Superior temporal gyrus (tissue), 1 donor: ENCODE measurements at regions not wholly inside any gene's neighbourhood (a gene's known extent, or its start where the extent isn't known, plus 50 kb on each side); places are given as distances from the start of the nearest gene placed in this dataset.
A peak's percentile ranks its signal among the peaks of the same experiment; 100 is the strongest.

ENCODE experiments used
- DNase-seq: peaks from one replicate; pipeline ENCODE4 v3.0.0-alpha.2; 2016; ENCODE audit errors: extremely low spot score

DNA sequence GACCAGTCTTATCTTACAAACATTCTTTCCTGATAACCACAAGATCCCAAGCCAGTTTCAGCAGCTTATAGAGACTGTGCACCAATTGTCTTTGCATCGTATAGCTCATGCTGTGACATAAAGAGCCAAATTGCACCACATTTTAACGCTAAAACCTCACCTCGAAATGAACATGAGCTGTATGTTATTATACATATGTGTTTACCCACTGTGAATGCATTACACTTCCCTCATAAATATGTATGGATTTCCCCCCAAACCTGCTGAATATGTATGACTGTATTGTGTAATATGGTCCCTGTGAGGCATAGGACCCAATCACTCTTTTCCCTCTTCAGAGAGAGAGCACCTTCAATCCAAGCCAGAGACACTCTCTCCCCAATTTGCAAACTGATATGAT is 692.4 kb downstream of the NLGN4X start:
- DNase-seq, result no peak

DNA sequence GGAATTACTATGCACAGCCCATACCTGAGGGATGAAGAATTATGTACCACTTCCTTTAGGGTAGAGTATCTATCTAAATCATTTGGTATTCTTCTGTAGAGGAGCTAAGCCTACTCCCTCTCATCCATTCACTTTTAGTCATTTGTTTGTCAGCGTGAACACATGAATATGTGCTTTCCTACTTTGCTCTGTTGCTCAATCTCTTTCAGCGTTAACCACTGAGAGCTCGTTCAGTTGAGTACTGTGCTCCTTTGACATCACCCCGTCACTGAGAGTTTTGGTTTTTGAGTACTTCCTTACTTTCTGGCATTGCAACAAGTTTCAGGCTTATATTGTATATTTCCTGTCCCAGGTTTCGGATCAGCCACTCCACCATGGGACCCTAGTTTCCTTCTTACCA is 700.6 kb downstream of the NLGN4X start:
- no peak for DNase-seq

DNA sequence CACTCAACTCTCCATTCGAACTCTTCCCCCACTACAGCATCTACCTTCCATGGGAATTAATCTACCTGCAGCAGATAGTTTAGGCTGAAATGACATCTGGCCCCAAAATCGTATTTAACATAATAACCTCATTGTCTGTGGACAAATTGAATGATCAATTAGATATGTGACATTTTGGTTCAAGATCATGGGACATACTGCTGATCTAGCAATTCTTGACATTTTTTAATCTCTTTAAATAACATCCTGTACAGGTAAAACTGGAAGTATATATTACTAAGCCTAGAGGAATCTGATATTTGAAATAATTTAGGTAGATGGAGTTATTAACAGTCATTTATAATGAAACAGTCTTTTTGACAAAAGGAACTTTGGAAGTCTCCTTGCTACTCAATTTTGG is 702.5 kb downstream of the NLGN4X start:
- no peak for DNase-seq

DNA sequence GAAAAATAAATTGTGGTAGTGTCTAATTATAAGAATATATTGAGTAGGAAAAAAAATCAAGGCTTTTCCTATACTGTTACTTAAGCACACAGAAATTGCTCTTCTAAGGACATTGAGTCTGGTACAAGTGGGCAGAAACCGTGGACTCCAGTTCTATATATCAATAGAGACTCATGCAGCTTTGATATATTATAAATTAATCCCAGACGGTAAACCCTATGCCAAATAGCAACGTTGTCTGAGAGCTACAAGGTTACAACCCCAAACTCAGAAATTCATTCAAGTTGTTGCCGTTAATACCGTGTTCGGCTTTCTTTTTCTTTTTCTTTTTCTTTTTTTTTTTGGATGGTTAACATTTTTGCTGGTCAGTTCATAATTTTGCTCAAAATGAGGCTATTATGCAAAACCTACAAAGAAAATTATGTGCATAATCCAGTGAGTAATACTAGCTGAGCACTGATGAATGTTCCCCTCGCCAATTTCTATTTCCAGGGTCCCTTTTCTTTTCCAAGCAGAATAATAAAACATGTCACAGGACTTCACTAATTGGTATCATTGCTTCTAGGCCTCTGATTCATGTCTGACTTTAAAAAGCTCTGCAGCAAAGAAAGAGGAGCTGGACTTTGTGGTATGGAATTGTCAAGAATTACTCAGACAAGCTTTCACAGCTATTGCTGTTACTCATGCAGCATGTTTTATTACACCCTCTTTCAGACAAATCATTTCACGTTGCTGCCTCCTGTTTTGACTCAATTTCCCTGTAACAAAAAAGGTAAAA is 737.7 kb downstream of the NLGN4X start:
- peak; percentile 7 for DNase-seq

DNA sequence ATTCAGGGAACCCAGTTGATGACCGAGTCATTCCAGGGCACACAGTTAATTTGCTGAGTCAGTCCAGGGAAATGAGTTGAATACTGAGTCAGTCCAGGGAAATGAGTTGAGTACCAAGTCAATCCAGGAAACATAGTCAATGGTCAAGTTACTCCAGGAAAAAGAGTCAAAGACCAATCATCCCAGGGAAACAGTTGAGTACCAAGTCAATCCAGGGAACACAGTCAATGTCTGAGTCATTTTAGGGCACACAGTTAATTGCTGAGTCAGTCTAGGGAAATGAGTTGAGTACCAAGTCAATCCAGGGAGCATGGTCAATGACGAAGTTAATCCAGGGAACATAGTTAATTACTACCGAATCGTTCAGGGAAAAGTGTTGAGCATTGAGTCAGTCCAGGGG is 754.4 kb downstream of the NLGN4X start:
- no peak for DNase-seq

DNA sequence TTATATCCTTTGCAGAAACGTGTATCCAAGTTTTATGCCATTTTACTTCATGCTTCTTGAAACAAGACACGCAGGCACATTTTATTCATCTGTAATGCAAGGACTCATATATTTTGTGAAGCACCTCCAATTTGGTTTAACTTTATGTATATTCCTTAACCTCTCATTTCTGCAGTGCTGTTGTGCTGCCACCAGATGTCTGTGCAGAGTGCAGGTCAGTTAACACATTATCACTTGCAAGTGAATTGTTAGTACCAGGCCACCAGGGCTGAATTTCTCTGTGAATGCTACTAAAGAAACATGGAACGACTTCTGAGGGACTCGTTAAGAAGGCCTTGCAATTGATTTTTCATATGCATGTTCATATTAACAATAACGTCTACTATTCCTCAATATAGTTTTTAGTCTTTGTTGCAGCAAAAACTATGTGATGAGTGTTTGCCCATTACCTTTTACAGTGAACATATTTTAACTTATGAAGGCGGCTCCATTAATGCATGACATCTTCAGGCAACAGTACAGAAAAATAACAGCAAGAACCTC is 770.3 kb downstream of the NLGN4X start:
- peak; percentile 4 for DNase-seq

DNA sequence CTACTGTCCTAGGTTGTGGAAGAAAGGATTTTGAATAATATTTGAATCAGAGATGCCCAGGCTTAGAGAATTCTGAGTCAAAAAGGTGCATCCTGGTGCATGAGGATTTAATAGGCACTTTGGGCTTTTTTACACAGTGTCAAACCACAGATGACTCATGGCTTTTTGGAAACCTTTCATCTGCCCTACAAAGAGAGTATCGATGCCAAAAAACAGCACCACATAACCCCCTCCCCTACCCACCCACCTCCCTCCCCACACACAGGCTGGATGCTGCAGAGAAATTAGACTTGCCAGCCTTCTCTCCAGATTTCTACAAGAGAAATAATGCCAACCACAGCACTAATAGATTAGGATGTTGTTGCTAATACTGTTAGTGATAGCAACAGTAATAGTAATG is 779.3 kb downstream of the NLGN4X start:
- DNase-seq, result no peak

DNA sequence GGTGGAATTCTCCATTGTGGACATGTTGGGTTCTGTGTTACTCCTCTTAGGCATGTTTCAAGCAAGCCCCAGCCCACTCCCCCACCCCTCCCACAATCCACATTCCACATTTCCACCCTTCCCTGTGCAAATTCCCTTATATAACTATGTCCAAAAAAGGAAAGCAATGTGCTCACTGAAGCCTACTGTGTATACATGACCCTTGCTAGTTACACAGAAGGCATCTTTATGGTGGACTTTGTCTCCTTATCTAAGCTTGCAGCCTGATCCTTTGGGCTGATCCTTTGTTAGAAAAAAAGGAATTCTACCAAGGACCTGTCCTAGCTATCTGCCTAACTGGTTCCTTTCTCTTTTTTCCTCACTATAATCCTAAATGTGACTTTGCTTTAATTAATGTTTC is 796.8 kb downstream of the NLGN4X start:
- no peak for DNase-seq

DNA sequence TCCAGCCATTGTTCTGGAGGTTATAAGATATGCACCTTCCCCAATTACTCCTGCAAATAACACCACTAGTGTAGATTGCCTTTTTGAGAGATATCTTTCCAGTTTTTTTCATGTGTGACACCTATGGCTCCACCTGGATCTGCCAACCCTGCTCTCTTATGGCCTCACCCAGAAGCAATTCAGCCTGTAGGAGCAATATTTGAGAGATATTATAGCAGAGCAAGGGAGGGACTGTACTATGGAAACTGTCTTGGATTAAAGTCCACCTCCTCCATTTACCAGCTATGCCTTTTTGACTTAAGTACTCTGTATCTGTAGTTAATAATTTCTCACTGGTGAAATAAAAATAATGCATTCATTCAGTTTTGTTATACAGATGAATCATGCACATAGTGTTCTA is 803.5 kb downstream of the NLGN4X start:
- DNase-seq, result no peak

DNA sequence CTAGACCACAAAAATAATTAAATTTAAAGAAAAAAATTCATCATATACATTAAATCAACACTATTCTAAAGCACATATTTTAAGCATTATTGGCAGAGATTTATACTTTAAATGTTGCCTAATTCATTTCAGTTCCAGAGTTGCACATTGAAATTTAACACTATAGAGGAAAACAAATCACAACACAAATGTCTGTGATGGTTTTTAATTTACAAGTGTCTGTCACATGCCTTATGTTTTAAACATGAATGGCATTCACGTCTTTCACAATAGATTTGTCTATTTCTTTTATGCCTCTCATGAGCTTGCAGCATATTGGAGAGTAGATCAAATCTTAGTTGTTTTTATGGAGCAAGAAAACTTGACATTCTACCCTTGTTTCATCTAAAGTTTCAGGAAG is 811.3 kb downstream of the NLGN4X start:
- DNase-seq, result no peak

DNA sequence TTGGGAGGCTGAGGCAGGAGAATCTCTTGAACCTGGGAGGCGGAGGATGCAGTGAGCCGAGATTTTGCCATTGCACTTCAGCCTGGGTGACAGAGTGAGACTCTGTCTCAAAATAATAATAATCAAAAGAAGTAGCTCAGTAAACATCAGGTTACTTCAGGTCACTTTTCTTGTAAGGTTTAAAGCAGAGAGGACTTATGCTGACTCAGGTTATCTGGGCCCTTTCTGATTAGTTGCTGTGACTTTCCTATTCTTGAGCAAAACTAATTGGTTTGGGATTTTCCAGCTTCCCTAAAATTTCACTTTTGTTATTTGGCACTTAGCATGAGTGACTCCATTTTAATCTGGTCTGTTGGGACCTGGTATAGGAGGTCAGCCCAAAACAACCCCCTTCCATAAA is 812.9 kb downstream of the NLGN4X start:
- no peak for DNase-seq

DNA sequence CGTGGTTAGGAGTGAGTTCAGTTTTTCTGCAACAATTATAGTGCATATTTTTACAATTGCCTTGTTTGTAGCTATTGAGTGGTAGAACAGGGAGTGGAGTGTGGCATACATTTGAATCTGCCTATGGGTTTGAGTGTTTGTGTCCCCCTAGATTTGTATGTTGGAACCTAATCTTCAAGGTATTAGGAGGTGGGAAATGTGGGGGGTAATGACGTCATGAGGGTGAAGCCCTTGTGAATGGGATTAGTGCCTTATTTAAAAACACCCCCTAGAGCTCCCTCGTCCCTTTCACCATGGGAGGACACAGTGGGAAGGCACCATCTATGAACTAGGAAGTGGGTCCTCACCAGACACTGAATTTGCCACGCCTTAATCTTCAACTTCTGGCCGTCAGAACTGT is 819.6 kb downstream of the NLGN4X start:
- DNase-seq, result no peak

DNA sequence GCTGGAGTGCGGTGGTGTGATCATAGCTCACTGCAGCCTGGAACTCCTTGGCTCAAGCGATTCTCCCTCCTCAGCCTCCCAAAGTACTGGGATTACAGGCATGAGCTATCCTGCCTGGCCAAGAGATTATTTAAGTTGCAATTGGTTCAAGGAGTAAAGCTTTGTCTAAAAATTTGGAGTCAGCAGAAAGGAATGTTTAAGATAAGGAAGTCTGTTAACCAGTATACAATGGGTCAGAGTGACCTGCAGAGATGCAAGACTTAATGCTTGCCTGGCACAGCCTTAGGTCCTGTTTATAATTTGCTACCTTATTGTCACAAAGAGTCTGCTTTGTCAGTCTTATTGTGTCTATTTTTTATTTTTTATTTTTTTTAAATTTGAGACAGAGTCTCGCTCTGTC is 826.2 kb downstream of the NLGN4X start:
- DNase-seq, result no peak

DNA sequence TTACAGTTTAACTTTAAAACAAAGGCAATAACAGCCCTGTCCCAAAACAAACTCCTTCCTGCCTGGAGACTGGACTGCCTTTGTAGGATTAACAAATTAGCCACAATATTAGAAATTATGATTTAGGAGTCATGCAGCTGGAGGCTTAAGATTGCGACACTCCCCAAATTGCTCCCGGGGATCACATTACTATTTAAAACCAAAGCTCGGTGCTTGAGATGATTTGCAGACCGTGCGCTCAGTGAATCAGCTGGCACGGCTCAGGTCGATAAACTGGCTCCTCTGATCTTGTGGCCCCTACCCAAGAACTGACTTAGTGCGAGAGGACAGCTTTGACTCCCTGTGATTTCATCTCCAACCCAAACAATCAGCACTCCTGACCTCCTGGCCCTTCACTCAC is 829.3 kb downstream of the NLGN4X start:
- DNase-seq, result no peak

DNA sequence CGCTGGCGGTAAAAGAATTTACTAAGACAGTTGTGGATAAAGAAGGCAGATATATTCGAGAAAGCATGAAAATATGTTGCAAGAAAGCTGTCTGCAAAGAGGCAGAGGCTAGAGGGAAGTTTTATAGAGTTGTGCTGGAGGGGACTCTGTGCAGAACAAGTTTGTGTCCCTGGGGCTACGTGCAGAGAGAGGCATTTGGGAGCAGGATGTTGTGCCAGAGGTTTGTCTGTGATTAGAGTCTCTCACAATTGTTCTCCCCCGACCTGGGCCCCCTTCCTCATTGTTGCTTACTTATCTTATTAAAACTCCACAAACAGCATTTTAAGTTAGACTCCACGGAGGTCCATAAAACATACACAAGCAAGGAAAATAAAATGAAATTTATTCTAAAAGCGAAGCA is 831.3 kb downstream of the NLGN4X start:
- no peak for DNase-seq

DNA sequence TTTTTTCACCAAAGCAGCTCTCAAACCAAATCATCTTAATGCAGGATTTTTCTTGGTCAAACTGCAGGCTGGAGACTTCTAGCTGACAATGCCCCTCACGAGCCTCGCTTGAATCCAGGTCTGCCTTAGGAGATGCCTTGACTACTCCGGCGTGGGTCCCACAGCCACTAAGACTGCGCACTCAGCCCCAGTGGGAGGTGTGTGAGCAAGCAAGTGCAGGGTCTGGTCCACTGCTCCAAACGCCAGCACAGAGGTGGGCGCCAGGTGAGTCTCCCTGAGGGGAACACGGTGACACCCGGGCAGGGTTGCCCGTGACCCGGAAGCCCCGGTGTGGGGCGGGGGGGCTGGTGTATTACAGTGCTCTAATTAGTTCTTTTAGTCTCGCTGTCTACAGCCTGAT is 838.3 kb downstream of the NLGN4X start:
- no peak for DNase-seq

DNA sequence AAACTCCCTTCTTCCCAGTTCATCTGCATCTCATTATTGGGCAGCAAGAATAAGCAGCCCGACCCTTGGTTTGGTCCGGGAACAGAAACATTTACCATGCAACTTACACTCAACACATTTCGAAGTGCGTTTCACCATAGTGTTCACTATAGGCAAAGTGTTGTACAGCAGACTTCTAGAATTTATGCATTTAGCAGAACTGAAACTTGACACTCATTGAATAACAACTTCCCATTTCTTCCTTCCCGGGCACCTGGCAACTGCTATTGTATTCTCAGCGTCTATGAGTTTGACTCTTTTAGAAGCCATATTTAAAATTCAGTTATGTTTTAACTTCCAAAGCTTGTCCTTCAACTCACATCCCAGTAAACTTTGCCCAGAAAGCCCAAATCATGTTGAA is 840.6 kb downstream of the NLGN4X start:
- no peak for DNase-seq

DNA sequence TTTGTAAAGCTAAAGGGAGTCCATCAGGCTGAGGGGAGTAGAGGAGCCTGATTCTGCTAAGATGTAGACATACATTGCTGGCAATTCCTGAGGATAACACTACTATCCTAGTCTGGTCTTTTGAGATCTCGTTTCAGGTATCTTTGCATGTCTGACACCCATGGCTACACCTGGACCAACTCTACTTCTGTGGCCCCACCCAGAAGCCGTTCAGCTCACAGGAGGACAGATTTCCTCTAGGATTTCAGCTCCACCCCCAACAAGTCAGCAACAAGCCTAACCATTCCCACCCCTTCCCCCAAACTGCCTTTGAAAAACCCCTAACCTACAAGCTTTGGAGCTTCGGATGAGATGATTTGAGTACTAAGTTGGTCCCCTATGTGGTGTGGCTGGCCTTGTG is 848.2 kb downstream of the NLGN4X start:
- no peak for DNase-seq

DNA sequence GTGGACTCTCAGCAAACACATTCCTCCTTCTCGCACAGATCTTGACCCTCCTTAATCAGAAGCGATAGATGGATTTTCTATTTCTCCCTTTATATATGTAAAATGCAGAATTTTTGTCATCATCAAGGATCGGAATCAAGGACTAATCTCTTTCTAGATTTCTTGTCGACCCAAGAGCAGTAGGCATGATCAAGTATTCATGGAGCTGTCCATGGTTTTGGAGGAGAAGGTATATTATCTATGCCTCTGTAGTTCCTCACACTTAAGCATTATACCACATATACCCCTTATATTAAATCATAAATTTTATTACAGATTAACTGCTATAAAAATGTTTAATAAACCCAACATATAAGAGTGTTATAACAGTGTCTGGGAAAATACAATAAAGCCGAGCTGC is 886.8 kb downstream of the NLGN4X start:
- DNase-seq, result no peak

DNA sequence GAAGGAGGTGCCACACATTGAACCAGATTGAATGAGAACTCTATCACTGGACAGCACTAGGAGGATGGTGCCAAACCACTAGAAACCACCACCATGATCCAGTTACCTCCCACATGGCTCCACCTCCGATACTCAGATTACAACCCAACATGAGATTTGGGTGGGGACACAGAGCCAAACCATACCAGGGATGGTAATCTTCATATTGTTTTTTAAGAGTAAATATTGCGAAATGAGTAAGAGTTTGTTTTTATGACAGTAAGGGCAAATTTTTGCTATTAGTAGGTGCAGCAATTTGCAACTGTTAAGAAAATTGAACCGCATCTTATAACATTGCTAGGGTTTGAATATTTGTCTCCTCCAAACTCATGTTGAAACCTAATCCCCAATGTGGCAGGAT is 891.5 kb downstream of the NLGN4X start:
- DNase-seq, result no peak

DNA sequence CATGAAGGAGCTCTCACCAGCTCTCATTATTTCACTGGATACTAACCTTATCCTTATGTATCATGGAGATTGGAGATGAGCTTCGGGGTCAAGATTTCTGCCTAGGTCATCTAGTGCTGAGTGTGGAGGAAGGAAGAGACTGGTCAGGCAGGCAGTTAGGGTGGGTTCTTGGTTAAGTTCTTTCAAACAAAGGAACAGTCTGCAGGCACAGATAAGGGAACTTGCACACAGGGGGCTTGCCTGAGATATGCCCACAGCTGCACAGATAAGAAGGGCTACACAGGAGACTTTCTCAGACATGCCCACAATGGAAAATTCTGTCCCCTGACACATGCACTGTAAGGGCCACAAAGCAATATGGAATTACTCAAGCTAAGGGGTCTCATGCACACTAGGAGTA is 904.1 kb downstream of the NLGN4X start:
- no peak for DNase-seq

DNA sequence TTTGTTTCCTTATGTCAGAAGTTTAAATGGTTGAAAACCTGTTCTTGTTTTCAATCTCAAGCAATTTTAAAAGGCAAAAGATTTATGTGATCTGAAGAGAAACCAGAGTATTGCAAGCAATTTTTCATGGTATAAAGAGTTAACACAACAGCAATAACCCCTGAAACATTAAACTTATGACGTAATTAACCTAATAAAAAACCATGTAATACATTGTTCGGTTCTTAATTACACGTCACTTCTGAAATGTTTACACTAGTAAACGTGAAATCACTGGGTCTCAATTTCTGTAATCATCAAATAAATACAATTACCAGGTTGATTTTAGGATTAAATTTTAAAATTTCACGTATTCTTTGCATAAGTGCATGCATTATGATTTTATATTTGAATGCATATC is 914.5 kb downstream of the NLGN4X start:
- no peak for DNase-seq

DNA sequence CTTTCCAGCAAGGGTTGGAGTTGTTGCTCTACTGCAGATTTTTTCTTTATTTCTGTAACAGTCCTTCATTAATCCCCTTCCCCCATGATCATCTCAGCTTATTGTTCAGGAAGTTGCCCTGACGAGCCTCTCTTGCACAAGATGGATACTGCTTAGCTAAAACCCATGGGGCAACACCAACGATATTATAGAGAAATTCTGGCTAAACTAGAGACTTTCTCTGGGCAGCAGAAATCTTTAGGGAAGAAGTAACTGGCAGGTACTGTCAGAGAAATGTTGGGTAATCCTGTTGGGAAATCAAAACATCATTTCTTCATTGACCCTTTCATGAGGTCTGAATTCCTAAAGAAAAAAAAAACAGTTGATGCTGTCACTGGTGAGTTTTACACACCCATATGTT is 921.3 kb downstream of the NLGN4X start:
- no peak for DNase-seq

DNA sequence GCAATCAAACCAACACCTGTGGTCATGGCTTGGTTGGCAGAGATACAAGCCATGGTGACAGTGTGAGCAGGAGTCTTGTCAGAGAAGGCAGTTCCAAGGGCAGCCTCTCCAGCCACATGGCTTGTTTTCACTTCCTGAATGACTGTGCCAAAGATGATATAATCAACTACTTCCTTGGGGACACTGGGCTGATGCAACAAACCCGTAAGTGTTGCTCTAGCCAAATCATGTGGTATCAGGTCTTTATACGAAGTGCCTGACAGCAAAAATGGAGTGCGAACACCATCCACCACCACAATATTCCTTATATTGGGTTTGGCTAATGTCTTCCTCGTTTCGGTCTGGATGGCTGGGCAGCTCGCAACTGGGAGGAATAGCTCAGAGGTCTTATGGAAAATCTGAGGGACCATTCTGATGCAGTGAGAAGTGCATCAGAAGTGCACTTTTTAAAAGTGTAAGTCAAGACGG is 922.0 kb downstream of the NLGN4X start:
- no peak for DNase-seq
